Mesenchymal stem cell (in vitro differentiated cells and primary cell): ENCODE measurements at regions not wholly inside any gene's neighbourhood (a gene's known extent, or its start where the extent isn't known, plus 50 kb on each side); places are given as distances from the start of the nearest gene placed in this dataset.

Source experiments
- DNase-seq: peaks from one replicate; pipeline ENCODE4 v3.0.0-alpha.2; 2013
- H2AFZ ChIP-seq: one replicate; pipeline ENCODE4 v1.6.1; 2013; ENCODE audit warnings: low read depth, mild to moderate bottlenecking, control low read depth, inconsistent platforms, low read length, moderate library complexity
- H2AK5ac ChIP-seq: 2 replicates; pipeline ENCODE4 v1.6.1; 2013; ENCODE audit warnings: low read length, moderate library complexity, mild to moderate bottlenecking, inconsistent platforms; ENCODE audit not compliant: severe bottlenecking
- H2BK120ac ChIP-seq: one replicate; pipeline ENCODE4 v1.6.1; 2013; ENCODE audit warnings: low read depth, mild to moderate bottlenecking, inconsistent platforms, low read length, moderate library complexity
- H2BK12ac ChIP-seq, 2 experiments: one replicate each; pipeline ENCODE4 v1.6.1; 2013; ENCODE audit warnings: inconsistent platforms in 2 of 2, low read length in 2 of 2, mild to moderate bottlenecking in 2 of 2, moderate library complexity in 2 of 2, control low read depth in 1 of 2
- H2BK15ac ChIP-seq: one replicate; pipeline ENCODE4 v1.6.1; 2013; ENCODE audit warnings: mild to moderate bottlenecking, low read depth, inconsistent platforms; ENCODE audit not compliant: poor library complexity, severe bottlenecking
- H2BK5ac ChIP-seq: 2 replicates; pipeline ENCODE4 v1.6.1; 2013; ENCODE audit warnings: low read depth, mild to moderate bottlenecking, low read length, control low read depth, inconsistent platforms; ENCODE audit not compliant: poor library complexity, severe bottlenecking
- H3K14ac ChIP-seq, 2 experiments: one replicate each; pipeline ENCODE4 v1.6.1; 2013; ENCODE audit warnings: inconsistent platforms in 2 of 2, low read length in 2 of 2, control low read depth in 1 of 2, mild to moderate bottlenecking in 1 of 2, moderate library complexity in 1 of 2
- H3K18ac ChIP-seq, 2 experiments: one replicate each; pipeline ENCODE4 v1.6.1; 2013; ENCODE audit warnings: inconsistent platforms in 2 of 2, low read length in 2 of 2, control low read depth in 1 of 2, low read depth in 1 of 2, mild to moderate bottlenecking in 1 of 2
- H3K23ac ChIP-seq, 2 experiments: one replicate each; pipeline ENCODE4 v1.6.1; 2013; ENCODE audit warnings: inconsistent platforms in 2 of 2, low read length in 2 of 2, mild to moderate bottlenecking in 2 of 2, moderate library complexity in 2 of 2, control low read depth in 1 of 2
- H3K27ac ChIP-seq: 2 replicates; pipeline ENCODE4 v1.5.1; 2013; ENCODE audit warnings: mild to moderate bottlenecking, moderate library complexity, low read length, control low read depth, inconsistent platforms; ENCODE audit not compliant: poor library complexity, severe bottlenecking
- H3K27me3 ChIP-seq, 2 experiments: 2 replicates each; pipeline versions ENCODE4 v1.6.1 to v1.7.0; 2013; ENCODE audit warnings: low read length in 2 of 2, mild to moderate bottlenecking in 2 of 2, moderate library complexity in 2 of 2, control low read depth in 1 of 2, inconsistent platforms in 1 of 2; ENCODE audit not compliant: control insufficient read depth in 1 of 2, insufficient read depth in 1 of 2
- H3K36me3 ChIP-seq, 2 experiments: 2 replicates each; pipeline versions ENCODE4 v1.6.1 to v1.7.0; 2013; ENCODE audit warnings: low read length in 2 of 2, control low read depth in 1 of 2, inconsistent platforms in 1 of 2, low read depth in 1 of 2, mild to moderate bottlenecking in 1 of 2; ENCODE audit not compliant: insufficient read depth in 2 of 2, control insufficient read depth in 1 of 2
- H3K4ac ChIP-seq, 2 experiments: one replicate each; pipeline ENCODE4 v1.6.1; 2013; ENCODE audit warnings: inconsistent platforms in 2 of 2, low read length in 2 of 2, mild to moderate bottlenecking in 2 of 2, moderate library complexity in 2 of 2, control low read depth in 1 of 2, low read depth in 1 of 2
- H3K4me1 ChIP-seq: 2 replicates; pipeline ENCODE4 v1.6.1; 2013; ENCODE audit warnings: low read depth, low read length, control low read depth; ENCODE audit not compliant: control insufficient read depth, insufficient read depth
- H3K4me2 ChIP-seq: 2 replicates; pipeline ENCODE4 v1.6.1; 2013; ENCODE audit warnings: low read length, mild to moderate bottlenecking, inconsistent platforms; ENCODE audit not compliant: poor library complexity, severe bottlenecking
- H3K4me3 ChIP-seq, 2 experiments: 2 replicates each; pipeline versions ENCODE4 v1.5.1 to v1.7.0; 2013; ENCODE audit warnings: low read length in 2 of 2, mild to moderate bottlenecking in 2 of 2, control low read depth in 1 of 2, low read depth in 1 of 2; ENCODE audit not compliant: insufficient read depth in 1 of 2
- H3K79me1 ChIP-seq: replicated peaks from 2 replicates; pipeline ENCODE4 v1.6.1; 2013; ENCODE audit warnings: mild to moderate bottlenecking, control low read depth, low read length, inconsistent platforms; ENCODE audit not compliant: poor library complexity, severe bottlenecking
- H3K9ac ChIP-seq: 2 replicates; pipeline ENCODE4 v1.7.0; 2013; ENCODE audit warnings: mild to moderate bottlenecking, low read length, moderate library complexity
- H3K9me3 ChIP-seq: 2 replicates; pipeline ENCODE4 v1.7.0; 2013; ENCODE audit warnings: mild to moderate bottlenecking, low read length; ENCODE audit not compliant: control insufficient read depth
- H4K8ac ChIP-seq: one replicate; pipeline ENCODE4 v1.6.1; 2013; ENCODE audit warnings: inconsistent platforms, mild to moderate bottlenecking, low read length, moderate library complexity
- H4K91ac ChIP-seq: one replicate; pipeline ENCODE4 v1.6.1; 2013; ENCODE audit warnings: mild to moderate bottlenecking, low read length, inconsistent platforms
- WGBS: methylation state at CpG from one replicate; pipeline ENCODE4 v1.1.7; 2013; ENCODE audit warnings: mixed read lengths; 5-methylcytosine and 5-hydroxymethylcytosine counted together

DNA sequence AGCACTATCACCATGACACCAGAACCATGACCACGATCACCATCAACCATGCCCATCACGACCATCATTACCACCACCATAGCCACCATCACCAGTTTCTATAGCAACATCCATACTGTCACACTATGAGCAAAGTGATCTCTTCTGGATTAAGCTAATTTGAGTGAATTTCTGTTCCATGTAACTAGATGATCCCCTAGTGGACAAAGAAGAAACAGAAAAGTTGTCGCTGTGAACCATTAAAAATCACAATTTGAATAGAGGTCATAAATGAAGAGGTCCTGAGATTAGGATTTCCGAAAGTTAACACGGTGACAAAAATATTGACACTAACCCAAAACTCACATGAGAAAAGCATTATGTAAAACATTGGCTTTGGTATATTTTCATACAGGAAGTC, 77.6 kb downstream of the CLRN3 start:
- H3K18ac ChIP-seq: no peak overlapping the region
- WGBS: 60% methylated on average over 3 of the region's 5 CpGs
- no peak overlapping the region for H2AK5ac ChIP-seq

GRCh38 chr10:127824826-127825225, 67.9 kb downstream of the CLRN3 start:
- no peak overlapping the region for H3K23ac ChIP-seq
- no peaks in the 10 kb centered on the region for H3K79me1 ChIP-seq
- H3K4ac ChIP-seq: no peak overlapping the region
- H3K27ac ChIP-seq: no peak overlapping the region
- no peaks in the 10 kb centered on the region for H3K4me1 ChIP-seq
- DNase-seq: no peak
- H2BK15ac ChIP-seq: no peak overlapping the region
- H3K9me3 ChIP-seq: peaks cover 15% of the 10 kb centered on the region
- H3K4me3 ChIP-seq: no peak overlapping the region
- H4K8ac ChIP-seq: no peak overlapping the region
- 76% methylated on average over 2 of the region's 2 CpGs for WGBS
- H4K91ac ChIP-seq: no peak overlapping the region
- H3K27me3 ChIP-seq: no peaks in the 10 kb centered on the region
- no peak overlapping the region for H2AK5ac ChIP-seq
- H2BK5ac ChIP-seq: no peak overlapping the region
- H3K18ac ChIP-seq: no peak overlapping the region
- H2BK120ac ChIP-seq: no peak overlapping the region
- H3K9ac ChIP-seq: no peak overlapping the region
- H3K14ac ChIP-seq: no peak overlapping the region
- H3K4me2 ChIP-seq: no peak overlapping the region
- no peaks in the 10 kb centered on the region for H3K36me3 ChIP-seq
- no peak overlapping the region for H2AFZ ChIP-seq
- no peak overlapping the region for H2BK12ac ChIP-seq

More for the DNA sequence above, 77.6 kb downstream of the CLRN3 start:
- Histone ChIP-seq H3K79me1 (no peaks in the 10 kb centered on the region), H3K9ac (no peak overlapping the region), H3K14ac (no peak overlapping the region), H3K27me3 (peaks cover 0 to 5% of the 10 kb centered on the region in 2 experiments), H3K4me2 (no peak overlapping the region), H3K4me3 (no peak overlapping the region), H4K91ac (no peak overlapping the region), H3K4me1 (no peaks in the 10 kb centered on the region), H2AFZ (no peak overlapping the region), H2BK15ac (no peak overlapping the region), H3K36me3 (no peaks in the 10 kb centered on the region), H3K23ac (no peak overlapping the region), H2BK120ac (no peak overlapping the region), H3K9me3 (no peaks in the 10 kb centered on the region), H2BK12ac (no peak overlapping the region), H3K27ac (no peak overlapping the region), H3K4ac (no peak overlapping the region), H4K8ac (no peak overlapping the region), H2BK5ac (no peak overlapping the region)
- no peak for DNase-seq

DNA sequence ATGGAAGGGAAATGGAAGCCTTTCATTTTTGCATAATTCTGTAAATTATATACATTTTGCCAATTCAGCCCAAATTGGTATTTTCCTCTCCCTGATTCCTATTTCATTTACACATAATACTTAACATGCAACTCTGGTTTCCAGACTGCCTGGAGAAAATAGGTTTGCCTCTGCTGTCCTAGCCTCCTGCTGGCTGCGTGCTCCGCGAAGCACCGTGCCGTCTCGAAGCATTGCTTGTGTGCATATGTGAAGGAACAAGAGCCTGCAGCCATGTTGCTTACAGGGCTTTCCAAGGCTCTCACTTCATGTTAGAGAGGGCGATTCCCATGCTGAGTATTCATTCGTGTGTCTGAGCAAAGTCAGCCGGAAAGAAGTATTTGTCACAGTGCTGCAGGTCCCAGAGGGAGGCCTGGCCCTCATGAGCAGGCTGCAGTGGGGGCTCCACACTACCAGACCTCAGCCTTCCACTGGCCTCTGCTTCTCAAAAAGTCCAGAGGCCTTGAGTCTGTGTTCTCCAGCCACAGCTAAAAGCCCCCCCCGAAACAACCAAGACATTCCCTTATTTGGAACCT, 66.5 kb downstream of the CLRN3 start:
- no peak overlapping the region for H2BK12ac ChIP-seq
- H3K4ac ChIP-seq: no peak overlapping the region
- H2BK120ac ChIP-seq: no peak overlapping the region
- no peak overlapping the region for H2BK5ac ChIP-seq
- H3K27me3 ChIP-seq: peaks cover 0 to 8% of the 10 kb centered on the region in 2 experiments
- H3K79me1 ChIP-seq: no peaks in the 10 kb centered on the region
- H3K27ac ChIP-seq: no peak overlapping the region
- no peak overlapping the region for H3K4me3 ChIP-seq
- H3K9me3 ChIP-seq: peaks cover 15% of the 10 kb centered on the region
- no peak overlapping the region for H3K4me2 ChIP-seq
- H3K23ac ChIP-seq: no peak overlapping the region
- no peaks in the 10 kb centered on the region for H3K4me1 ChIP-seq
- H3K14ac ChIP-seq: no peak overlapping the region
- no peak overlapping the region for H2AK5ac ChIP-seq
- no peak overlapping the region for H4K8ac ChIP-seq
- H2AFZ ChIP-seq: no peak overlapping the region
- DNase-seq: no peak
- no peak overlapping the region for H2BK15ac ChIP-seq
- H3K9ac ChIP-seq: no peak overlapping the region
- H3K18ac ChIP-seq: no peak overlapping the region
- H4K91ac ChIP-seq: no peak overlapping the region
- H3K36me3 ChIP-seq: no peaks in the 10 kb centered on the region
- 80% methylated on average over 10 of the region's 10 CpGs for WGBS

- Histone ChIP-seq H2BK15ac (no peak overlapping the region), H3K18ac (no peak overlapping the region), H4K8ac (no peak overlapping the region), H3K79me1 (no peaks in the 10 kb centered on the region), H2AFZ (no peak overlapping the region), H3K4me2 (no peak overlapping the region), H3K23ac (no peak overlapping the region), H3K4ac (no peak overlapping the region), H3K27ac (no peak overlapping the region), H2AK5ac (no peak overlapping the region), H3K36me3 (no peaks in the 10 kb centered on the region), H3K4me1 (no peaks in the 10 kb centered on the region), H2BK5ac (no peak overlapping the region), H3K4me3 (no peak overlapping the region), H2BK120ac (no peak overlapping the region), H3K9me3 (peaks cover 7% of the 10 kb centered on the region), H2BK12ac (no peak overlapping the region), H4K91ac (no peak overlapping the region), H3K14ac (no peak overlapping the region), H3K9ac (no peak overlapping the region), H3K27me3 (peaks cover 4 to 19% of the 10 kb centered on the region in 2 experiments)
- no peak for DNase-seq
- WGBS: 70% methylated on average over 6 of the region's 6 CpGs
Observed at GRCh38 chr10:127827354-127828140, 65.2 kb downstream of the CLRN3 start.
